K562 (cell line): ENCODE measurements at regions not wholly inside any gene's neighbourhood (a gene's known extent, or its start where the extent isn't known, plus 50 kb on each side); places are given as distances from the start of the nearest gene placed in this dataset.

Experiments
- ATF2 ChIP-seq: sonication (generic); formaldehyde crosslinking; IDR thresholded peaks from 2 replicates; pipeline ENCODE4 v1.8.1; 2022; ENCODE audit warnings: missing genetic modification reagents
- CREBBP ChIP-seq: IDR thresholded peaks from one replicate; pipeline ENCODE4 v1.6.1; 2012; ENCODE audit warnings: low read depth, mild to moderate bottlenecking, control low read depth, inconsistent platforms, low read length
- CREM ChIP-seq: IDR thresholded peaks from 2 replicates; pipeline ENCODE4 v1.6.1; 2014; ENCODE audit warnings: antibody characterized with exemption, low read depth
- DPF2 ChIP-seq: fragments of 450-650 bp; IDR thresholded peaks from 2 replicates; pipeline ENCODE4 v1.6.1; 2016
- ERF ChIP-seq: fragments of 450-650 bp; formaldehyde crosslinking; IDR thresholded peaks from 2 replicates; pipeline ENCODE4 v1.4.0; 2020; ENCODE audit warnings: mild to moderate bottlenecking, mixed read lengths
- FOS ChIP-seq: IDR thresholded peaks from 3 replicates; pipeline ENCODE4 v1.6.1; 2011; ENCODE audit not compliant: insufficient read length; ENCODE audit errors: extremely low read depth
- HDGF ChIP-seq: fragments of 450-650 bp; IDR thresholded peaks from 2 replicates; pipeline ENCODE4 v1.6.1; 2016
- MEIS2 ChIP-seq: fragments of 450-650 bp; IDR thresholded peaks from 2 replicates; pipeline ENCODE4 v1.6.1; 2014; ENCODE audit warnings: mild to moderate bottlenecking; ENCODE audit not compliant: partially characterized antibody
- RCOR1 ChIP-seq, 2 experiments: IDR thresholded peaks; 2 replicates each; pipeline ENCODE4 v1.6.1; 2012; ENCODE audit warnings: low read depth in 2 of 2, low read length in 2 of 2, borderline replicate concordance in 1 of 2, improper control_type of control experiment in 1 of 2
- RFX5 ChIP-seq: IDR thresholded peaks from 2 replicates; pipeline ENCODE4 v1.6.1; 2011; ENCODE audit warnings: low read depth, mild to moderate bottlenecking, improper control_type of control experiment, low read length
- SMARCE1 ChIP-seq: fragments of 450-650 bp; IDR thresholded peaks from 2 replicates; pipeline ENCODE4 v1.7.1; 2016; ENCODE audit warnings: mild to moderate bottlenecking
- ZBTB11 ChIP-seq, 3 experiments: fragments of 200-800 bp in 1 of 3; fragments of 250-450 bp in 1 of 3; fragments of 450-650 bp in 1 of 3; sonication (Bioruptor Pico) in 1 of 3; sonication (Bioruptor generic) in 1 of 3; formaldehyde crosslinking in 1 of 3; IDR thresholded peaks; 2 replicates each; pipeline versions ENCODE4 v1.6.1 to v1.8.0; 2016 to 2022; ENCODE audit warnings: mild to moderate bottlenecking in 2 of 3, missing genetic modification characterization in 2 of 3, missing compliant biosample characterization in 1 of 3, moderate library complexity in 1 of 3
- ZNF12 ChIP-seq: sonication (generic); formaldehyde crosslinking; IDR thresholded peaks from 2 replicates; pipeline ENCODE4 v1.4.0; 2020; ENCODE audit warnings: mild to moderate bottlenecking, missing genetic modification reagents
- ZNF668 ChIP-seq: fragments of 250-450 bp; sonication (Bioruptor Pico); IDR thresholded peaks from 2 replicates; pipeline ENCODE4 v1.8.0; 2022; ENCODE audit warnings: mild to moderate bottlenecking, inconsistent platforms
- ZNF764 ChIP-seq: fragments of 250-450 bp; sonication (Bioruptor Pico); IDR thresholded peaks from 2 replicates; pipeline ENCODE4 v1.4.0; 2020; ENCODE audit warnings: low read depth, mild to moderate bottlenecking, moderate library complexity
- TF ChIP-seq, protein P1 (sequence below): fragments of 250-450 bp; sonication (Bioruptor Pico); IDR thresholded peaks from 2 replicates; pipeline ENCODE4 v1.4.0; 2020
- TF ChIP-seq, protein P2 (sequence below): fragments of 450-650 bp; formaldehyde crosslinking; IDR thresholded peaks from 2 replicates; pipeline ENCODE4 v1.4.0; 2020; ENCODE audit warnings: mild to moderate bottlenecking, moderate library complexity

DNA sequence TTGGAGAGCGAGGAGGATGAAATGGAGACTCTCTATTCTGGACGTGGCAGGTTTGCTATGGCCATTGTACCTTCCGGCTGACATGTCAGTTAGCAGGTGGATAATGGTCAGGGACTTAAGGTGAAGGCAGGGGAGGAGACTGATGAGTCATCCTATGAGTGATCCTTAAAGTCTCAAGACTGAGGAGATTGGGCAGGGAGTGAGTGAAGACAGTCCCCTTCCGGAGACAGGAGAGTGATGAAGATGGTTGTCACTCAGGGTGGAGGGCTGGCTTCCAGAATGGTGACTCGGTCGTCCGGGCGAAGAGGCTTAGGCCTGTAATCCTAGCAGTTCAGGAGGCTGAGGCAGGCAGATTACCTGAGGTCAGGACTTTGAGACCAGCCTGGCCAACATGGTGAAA is 49.8 kb upstream of the CCDC63 start (continued):
- no peak for TF ChIP-seq ATF2 (CRISPR knock-in tag)
- TF ChIP-seq RFX5 = no peak
- no peak for TF ChIP-seq ZNF12 (CRISPR knock-in tag)
- TF ChIP-seq CREM = no peak
- TF ChIP-seq HDGF = no peak
- TF ChIP-seq DPF2 = peak; percentile 47; the same call in 1 of the 2 replicates
- no peak for TF ChIP-seq ZBTB11 (CRISPR knock-in tag; IDR thresholded peaks at IDR 0.05)
- no peak for TF ChIP-seq ZNF764 (CRISPR knock-in tag)
- peak; percentile 40 for TF ChIP-seq FOS
- TF ChIP-seq CREBBP = no peak
- TF ChIP-seq, protein P1, sequence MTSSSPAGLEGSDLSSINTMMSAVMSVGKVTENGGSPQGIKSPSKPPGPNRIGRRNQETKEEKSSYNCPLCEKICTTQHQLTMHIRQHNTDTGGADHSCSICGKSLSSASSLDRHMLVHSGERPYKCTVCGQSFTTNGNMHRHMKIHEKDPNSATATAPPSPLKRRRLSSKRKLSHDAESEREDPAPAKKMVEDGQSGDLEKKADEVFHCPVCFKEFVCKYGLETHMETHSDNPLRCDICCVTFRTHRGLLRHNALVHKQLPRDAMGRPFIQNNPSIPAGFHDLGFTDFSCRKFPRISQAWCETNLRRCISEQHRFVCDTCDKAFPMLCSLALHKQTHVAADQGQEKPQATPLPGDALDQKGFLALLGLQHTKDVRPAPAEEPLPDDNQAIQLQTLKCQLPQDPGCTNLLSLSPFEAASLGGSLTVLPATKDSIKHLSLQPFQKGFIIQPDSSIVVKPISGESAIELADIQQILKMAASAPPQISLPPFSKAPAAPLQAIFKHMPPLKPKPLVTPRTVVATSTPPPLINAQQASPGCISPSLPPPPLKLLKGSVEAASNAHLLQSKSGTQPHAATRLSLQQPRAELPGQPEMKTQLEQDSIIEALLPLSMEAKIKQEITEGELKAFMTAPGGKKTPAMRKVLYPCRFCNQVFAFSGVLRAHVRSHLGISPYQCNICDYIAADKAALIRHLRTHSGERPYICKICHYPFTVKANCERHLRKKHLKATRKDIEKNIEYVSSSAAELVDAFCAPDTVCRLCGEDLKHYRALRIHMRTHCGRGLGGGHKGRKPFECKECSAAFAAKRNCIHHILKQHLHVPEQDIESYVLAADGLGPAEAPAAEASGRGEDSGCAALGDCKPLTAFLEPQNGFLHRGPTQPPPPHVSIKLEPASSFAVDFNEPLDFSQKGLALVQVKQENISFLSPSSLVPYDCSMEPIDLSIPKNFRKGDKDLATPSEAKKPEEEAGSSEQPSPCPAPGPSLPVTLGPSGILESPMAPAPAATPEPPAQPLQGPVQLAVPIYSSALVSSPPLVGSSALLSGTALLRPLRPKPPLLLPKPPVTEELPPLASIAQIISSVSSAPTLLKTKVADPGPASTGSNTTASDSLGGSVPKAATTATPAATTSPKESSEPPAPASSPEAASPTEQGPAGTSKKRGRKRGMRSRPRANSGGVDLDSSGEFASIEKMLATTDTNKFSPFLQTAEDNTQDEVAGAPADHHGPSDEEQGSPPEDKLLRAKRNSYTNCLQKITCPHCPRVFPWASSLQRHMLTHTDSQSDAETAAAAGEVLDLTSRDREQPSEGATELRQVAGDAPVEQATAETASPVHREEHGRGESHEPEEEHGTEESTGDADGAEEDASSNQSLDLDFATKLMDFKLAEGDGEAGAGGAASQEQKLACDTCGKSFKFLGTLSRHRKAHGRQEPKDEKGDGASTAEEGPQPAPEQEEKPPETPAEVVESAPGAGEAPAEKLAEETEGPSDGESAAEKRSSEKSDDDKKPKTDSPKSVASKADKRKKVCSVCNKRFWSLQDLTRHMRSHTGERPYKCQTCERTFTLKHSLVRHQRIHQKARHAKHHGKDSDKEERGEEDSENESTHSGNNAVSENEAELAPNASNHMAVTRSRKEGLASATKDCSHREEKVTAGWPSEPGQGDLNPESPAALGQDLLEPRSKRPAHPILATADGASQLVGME (CRISPR knock-in tag) = no peak
- no peak for TF ChIP-seq ERF (CRISPR knock-in tag)
- TF ChIP-seq MEIS2 = peak; percentile 74
- TF ChIP-seq, protein P2, sequence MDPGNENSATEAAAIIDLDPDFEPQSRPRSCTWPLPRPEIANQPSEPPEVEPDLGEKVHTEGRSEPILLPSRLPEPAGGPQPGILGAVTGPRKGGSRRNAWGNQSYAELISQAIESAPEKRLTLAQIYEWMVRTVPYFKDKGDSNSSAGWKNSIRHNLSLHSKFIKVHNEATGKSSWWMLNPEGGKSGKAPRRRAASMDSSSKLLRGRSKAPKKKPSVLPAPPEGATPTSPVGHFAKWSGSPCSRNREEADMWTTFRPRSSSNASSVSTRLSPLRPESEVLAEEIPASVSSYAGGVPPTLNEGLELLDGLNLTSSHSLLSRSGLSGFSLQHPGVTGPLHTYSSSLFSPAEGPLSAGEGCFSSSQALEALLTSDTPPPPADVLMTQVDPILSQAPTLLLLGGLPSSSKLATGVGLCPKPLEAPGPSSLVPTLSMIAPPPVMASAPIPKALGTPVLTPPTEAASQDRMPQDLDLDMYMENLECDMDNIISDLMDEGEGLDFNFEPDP (CRISPR knock-in tag) = no peak
- peak in 1 of 2 experiments; percentile 28; a peak in 1 of 4 replicates for TF ChIP-seq RCOR1 (IDR thresholded peaks at IDR 0.05; ENCODE audit: borderline replicate concordance in 1 of 2, low read depth in 2 of 2, low read length in 2 of 2)
- TF ChIP-seq SMARCE1 = no peak
- TF ChIP-seq ZNF668 (CRISPR knock-in tag) = no peak
